H1 (cell line): ENCODE measurements at regions not wholly inside any gene's neighbourhood (a gene's known extent, or its start where the extent isn't known, plus 50 kb on each side); places are given as distances from the start of the nearest gene placed in this dataset.

Experiments used
- CTCF ChIA-PET: fragments of 300-600 bp; sonication (Branson Sonifier 250); formaldehyde crosslinking; loops from one replicate; lab custom pipeline; 2021; ENCODE audit not compliant: partially characterized antibody; lab: Charles Lee
- POLR2A ChIA-PET: fragments of 300-600 bp; sonication (Branson Sonifier 250); formaldehyde crosslinking; loops from one replicate; lab custom pipeline; 2021; ENCODE audit warnings: inconsistent platforms; ENCODE audit not compliant: partially characterized antibody; lab: Charles Lee
- DNase-seq, 2 experiments: peaks; one replicate each; pipeline versions ENCODE4 v3.0.0 to v3.0.0-alpha.2; 2010 to 2022; ENCODE audit warnings: low spot score in 2 of 2, low read depth in 1 of 2, mixed read lengths in 1 of 2
- FAIRE-seq: peaks from 2 replicates; lab custom pipeline; 2011; peaks lifted over from hg19 to GRCh38; lab: Jason Lieb, UNC
- H2AFZ ChIP-seq: 2 replicates; pipeline ENCODE4 v1.8.1; 2012; ENCODE audit warnings: low read length, inconsistent platforms
- H2AK5ac ChIP-seq: 2 replicates; pipeline ENCODE4 v1.6.1; 2013; ENCODE audit warnings: low read depth, low read length
- H2BK120ac ChIP-seq: replicated peaks from 2 replicates; pipeline ENCODE3; 2013; ENCODE audit warnings: low read depth, low read length, inconsistent platforms
- H2BK12ac ChIP-seq: 2 replicates; pipeline ENCODE4 v1.6.1; 2013; ENCODE audit warnings: low read depth, low read length
- H2BK15ac ChIP-seq: 2 replicates; pipeline ENCODE4 v1.6.1; 2013; ENCODE audit warnings: low read length
- H2BK20ac ChIP-seq: 2 replicates; pipeline ENCODE4 v1.6.1; 2013; ENCODE audit warnings: low read length
- H2BK5ac ChIP-seq: 2 replicates; pipeline ENCODE4 v1.6.1; 2013; ENCODE audit warnings: low read depth, low read length
- H3K14ac ChIP-seq: 2 replicates; pipeline ENCODE4 v1.6.1; 2013; ENCODE audit warnings: inconsistent platforms; ENCODE audit not compliant: insufficient read length
- H3K18ac ChIP-seq: 2 replicates; pipeline ENCODE4 v1.6.1; 2013; ENCODE audit warnings: low read length; ENCODE audit errors: extremely low read depth
- H3K23ac ChIP-seq: 2 replicates; pipeline ENCODE4 v1.6.1; 2013; ENCODE audit warnings: inconsistent platforms; ENCODE audit not compliant: insufficient read length
- H3K23me2 ChIP-seq: 2 replicates; pipeline ENCODE4 v1.6.1; 2013; ENCODE audit warnings: low read depth, low read length
- H3K27ac ChIP-seq: 2 replicates; pipeline ENCODE4 v1.6.1; 2011; ENCODE audit warnings: low read depth, low read length, inconsistent platforms
- H3K27me3 ChIP-seq, 4 experiments: replicated peaks in 1 of 4; 1 replicate in 1 of 4; 2 replicates in 3 of 4; pipeline versions ENCODE4 v1.6.1 to v1.8.1; 2011 to 2013; ENCODE audit warnings: low read length in 3 of 4, mild to moderate bottlenecking in 3 of 4, inconsistent platforms in 2 of 4, mixed read lengths in 2 of 4, moderate library complexity in 1 of 4; ENCODE audit not compliant: control insufficient read depth in 3 of 4, insufficient read depth in 3 of 4; ENCODE audit errors: extremely low read depth in 1 of 4
- H3K36me3 ChIP-seq, 4 experiments: 2 replicates each; pipeline versions ENCODE4 v1.6.1 to v1.8.1; 2011 to 2013; ENCODE audit warnings: mild to moderate bottlenecking in 4 of 4, low read length in 3 of 4, moderate library complexity in 2 of 4, control low read depth in 1 of 4, inconsistent platforms in 1 of 4; ENCODE audit not compliant: insufficient read depth in 4 of 4, control insufficient read depth in 2 of 4
- H3K4ac ChIP-seq: replicated peaks from 2 replicates; pipeline ENCODE3; 2013; ENCODE audit warnings: low read length, low read depth, mixed read lengths, inconsistent platforms; ENCODE audit not compliant: insufficient read length
- H3K4me1 ChIP-seq, 4 experiments: replicated peaks in 1 of 4; 1 replicate in 1 of 4; 2 replicates in 3 of 4; pipeline versions ENCODE4 v1.6.1 to v1.8.1; 2011 to 2013; ENCODE audit warnings: low read length in 3 of 4, inconsistent platforms in 2 of 4, mixed read lengths in 1 of 4; ENCODE audit not compliant: insufficient read depth in 4 of 4, control insufficient read depth in 3 of 4
- H3K4me2 ChIP-seq, 2 experiments: 2 replicates each; pipeline versions ENCODE4 v1.6.1 to v1.8.1; 2011 to 2013; ENCODE audit warnings: low read depth in 2 of 2, low read length in 2 of 2, control low read depth in 1 of 2, inconsistent platforms in 1 of 2, mild to moderate bottlenecking in 1 of 2; ENCODE audit not compliant: insufficient read depth in 1 of 2
- H3K4me3 ChIP-seq, 4 experiments: fragments of 200-600, 300-600 bp in 1 of 4; sonication (generic), shearing (Covaris generic), sonication (Bioruptor Twin) in 1 of 4; 2 replicates each; pipeline versions ENCODE4 v1.5.1 to v1.8.1; 2011 to 2016; ENCODE audit warnings: low read length in 4 of 4, low read depth in 3 of 4, control low read depth in 2 of 4, inconsistent platforms in 2 of 4, mild to moderate bottlenecking in 2 of 4, mixed read lengths in 1 of 4, moderate library complexity in 1 of 4; ENCODE audit not compliant: insufficient read depth in 2 of 4; ENCODE audit errors: extremely low read depth in 1 of 4
- H3K56ac ChIP-seq: replicated peaks from 2 replicates; pipeline ENCODE3; 2013; ENCODE audit warnings: low read depth, mild to moderate bottlenecking, mixed read lengths, low read length, inconsistent platforms; ENCODE audit not compliant: insufficient read length
- H3K79me1 ChIP-seq: 2 replicates; pipeline ENCODE4 v1.6.1; 2013; ENCODE audit warnings: low read depth, low read length, control low read depth
- H3K79me2 ChIP-seq, 2 experiments: 2 replicates each; pipeline versions ENCODE4 v1.6.1 to v1.8.1; 2012 to 2013; ENCODE audit warnings: low read length in 2 of 2, mild to moderate bottlenecking in 2 of 2, inconsistent platforms in 1 of 2; ENCODE audit not compliant: insufficient read depth in 2 of 2, control insufficient read depth in 1 of 2
- H3K9ac ChIP-seq, 4 experiments: replicated peaks in 1 of 4; 1 replicate in 1 of 4; 2 replicates in 3 of 4; pipeline versions ENCODE4 v1.6.1 to v1.8.1; 2011 to 2013; ENCODE audit warnings: low read depth in 3 of 4, low read length in 3 of 4, control low read depth in 2 of 4, mild to moderate bottlenecking in 2 of 4, moderate library complexity in 2 of 4, inconsistent platforms in 1 of 4; ENCODE audit errors: extremely low read depth in 1 of 4
- H3K9me3 ChIP-seq, 2 experiments: 2 replicates each; pipeline versions ENCODE4 v1.6.1 to v1.8.1; 2012 to 2013; ENCODE audit warnings: mild to moderate bottlenecking in 2 of 2, moderate library complexity in 2 of 2, control low read depth in 1 of 2, inconsistent platforms in 1 of 2, low read depth in 1 of 2, low read length in 1 of 2, mixed read lengths in 1 of 2; ENCODE audit not compliant: insufficient read depth in 2 of 2
- H4K20me1 ChIP-seq, 2 experiments: replicated peaks in 1 of 2; 2 replicates each; pipeline versions ENCODE3 to v1.8.1; 2011 to 2013; ENCODE audit warnings: inconsistent platforms in 2 of 2, low read length in 2 of 2, mild to moderate bottlenecking in 1 of 2; ENCODE audit not compliant: insufficient read depth in 2 of 2, control insufficient read depth in 1 of 2
- H4K5ac ChIP-seq: 2 replicates; pipeline ENCODE4 v1.6.1; 2013; ENCODE audit warnings: low read length, low read depth, mixed read lengths, inconsistent platforms; ENCODE audit not compliant: insufficient read length
- H4K8ac ChIP-seq: 2 replicates; pipeline ENCODE4 v1.8.0; 2013; ENCODE audit warnings: mild to moderate bottlenecking, moderate library complexity, low read length, inconsistent platforms; ENCODE audit not compliant: insufficient read depth; ENCODE audit errors: extremely low read depth
- H4K91ac ChIP-seq: replicated peaks from 2 replicates; pipeline ENCODE3; 2013; ENCODE audit warnings: low read length, mixed read lengths, inconsistent platforms; ENCODE audit not compliant: insufficient read length
- GABPA ChIP-seq: IDR thresholded peaks from 2 replicates; pipeline ENCODE4 v1.6.1; 2011; ENCODE audit warnings: mild to moderate bottlenecking, low read length, moderate library complexity, borderline replicate concordance; ENCODE audit not compliant: insufficient read depth
- KDM5A ChIP-seq: fragments of 200-600 bp; IDR thresholded peaks from 2 replicates; pipeline ENCODE4 v1.7.1; 2012; ENCODE audit warnings: mild to moderate bottlenecking, low read length, inconsistent platforms, mixed read lengths
- RXRA ChIP-seq: IDR thresholded peaks from 2 replicates; pipeline ENCODE4 v1.6.1; 2011; ENCODE audit warnings: low read depth, mild to moderate bottlenecking, low read length, moderate library complexity; ENCODE audit not compliant: insufficient read depth
- SRF ChIP-seq: IDR thresholded peaks from 2 replicates; pipeline ENCODE4 v1.6.1; 2011; ENCODE audit warnings: mild to moderate bottlenecking, low read depth, low read length, moderate library complexity
- YY1 ChIP-seq: IDR thresholded peaks from 2 replicates; pipeline ENCODE4 v1.6.1; 2011; ENCODE audit warnings: low read depth, mild to moderate bottlenecking, low read length
- WGBS, 2 experiments: shearing (Covaris generic) in 1 of 2; methylation state at CpG; one replicate each; pipeline versions ENCODE4 v1.1.6 to v1.1.7; 2013 to 2015; ENCODE audit warnings: low lambda C conversion rate in 2 of 2, mixed read lengths in 2 of 2, inconsistent platforms in 1 of 2, low coverage in 1 of 2, missing lambda C conversion rate in 1 of 2; ENCODE audit not compliant: insufficient replicate concordance in 2 of 2, insufficient coverage in 1 of 2, insufficient read length in 1 of 2; ENCODE audit errors: extremely low coverage in 1 of 2, missing lambda C conversion rate in 1 of 2; 5-methylcytosine and 5-hydroxymethylcytosine counted together

DNA sequence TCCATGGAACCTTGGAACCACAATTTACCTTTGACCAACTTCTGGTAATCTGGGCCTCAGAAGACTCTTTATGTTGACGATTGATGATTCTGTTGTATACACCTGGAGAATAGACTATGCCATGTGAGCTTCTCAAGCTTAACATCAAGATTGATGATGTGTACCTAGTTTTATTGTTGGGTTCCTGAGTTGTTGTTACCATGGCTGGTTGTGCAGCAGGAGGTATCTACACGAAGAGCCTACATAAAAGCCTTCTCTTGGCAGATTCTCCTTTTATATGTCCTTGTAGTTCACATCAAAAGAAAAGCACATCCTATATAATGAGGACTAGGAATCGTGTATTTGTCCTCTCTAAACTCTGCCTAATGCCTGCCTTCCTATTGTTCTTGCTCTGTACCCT is 272.0 kb downstream of the DTHD1 start:
- Histone ChIP-seq H3K23me2 (no peaks in the 10 kb centered on the region), H3K23ac (no peak overlapping the region), H2BK120ac (no peak overlapping the region), H4K20me1 (no peaks in the 10 kb centered on the region), H2BK20ac (no peak overlapping the region), H3K18ac (no peak overlapping the region), H3K14ac (no peak overlapping the region), H3K79me2 (no peaks in the 10 kb centered on the region), H4K91ac (no peak overlapping the region), H2BK12ac (no peak overlapping the region), H3K4me3 (no peak overlapping the region), H3K79me1 (no peaks in the 10 kb centered on the region), H3K27ac (no peak overlapping the region), H2BK5ac (no peak overlapping the region), H3K27me3 (no peaks in the 10 kb centered on the region), H4K8ac (no peak overlapping the region), H3K9me3 (no peaks in the 10 kb centered on the region), H3K4me1 (peaks cover 0 to 10% (median 3%) of the 10 kb centered on the region in 4 experiments; a peak in 3 of 7 replicates), H3K4ac (no peak overlapping the region), H3K56ac (no peak overlapping the region), H2BK15ac (no peak overlapping the region), H2AK5ac (no peak overlapping the region), H2AFZ (no peak overlapping the region), H3K9ac (no peak overlapping the region), H3K4me2 (no peak overlapping the region), H4K5ac (no peak overlapping the region), H3K36me3 (no peaks in the 10 kb centered on the region)
- TF ChIP-seq RXRA (no peak), SRF (no peak), GABPA (no peak), YY1 (no peak), KDM5A (no peak)
- CTCF ChIA-PET = interaction anchor here (0.5 kb wide), 1 partner anchor 111 kb away, joined by 3 read pairs; no protein-coding TSS in a partner anchor
- POLR2A ChIA-PET = no interaction called here
- FAIRE-seq = no peak
- DNase-seq = no peak
- 78% methylated on average over 3 of the region's 3 CpGs; no CpG with 5 or more reads in 1 of the 2 experiments for WGBS, 2 experiments
